IgD-negative memory B cell (primary cell): ENCODE measurements at regions not wholly inside any gene's neighbourhood (a gene's known extent, or its start where the extent isn't known, plus 50 kb on each side); places are given as distances from the start of the nearest gene placed in this dataset.
"Not testable (repeated sequence)": the region's sequence is repeated elsewhere in the genome, so short reads cannot be mapped to it uniquely, and the experiment has no call there.

ENCODE experiments used
- H3K27ac Mint-ChIP-seq, 3 donors: one replicate each; pipeline ENCODE4 v1.8.0; 2020 to 2022; ENCODE audit warnings: mild to moderate bottlenecking in 3 of 3, mixed read lengths in 3 of 3, moderate library complexity in 1 of 3
- H3K27me3 Mint-ChIP-seq: one replicate; pipeline ENCODE4 v1.8.0; 2021; ENCODE audit warnings: mixed read lengths
- H3K36me3 Mint-ChIP-seq: one replicate; pipeline ENCODE4 v1.8.0; 2020; ENCODE audit warnings: mild to moderate bottlenecking, mixed read lengths
- H3K4me1 Mint-ChIP-seq, 3 donors: one replicate each; pipeline ENCODE4 v1.8.0; 2020 to 2022; ENCODE audit warnings: mixed read lengths in 3 of 3, mild to moderate bottlenecking in 1 of 3
- H3K4me3 Mint-ChIP-seq, 4 donors: one replicate each; pipeline ENCODE4 v1.8.0; 2020 to 2022; ENCODE audit warnings: mild to moderate bottlenecking in 4 of 4, mixed read lengths in 4 of 4, moderate library complexity in 3 of 4
- H3K9me3 Mint-ChIP-seq, 3 donors: one replicate each; pipeline ENCODE4 v1.8.0; 2020 to 2021; ENCODE audit warnings: mixed read lengths in 3 of 3, mild to moderate bottlenecking in 1 of 3

GRCh38 chr6:80497696-80498486 is 391.4 kb downstream of the BCKDHB start:
- not testable (repeated sequence) for H3K36me3 Mint-ChIP-seq, H3K27me3 Mint-ChIP-seq, H3K4me3 Mint-ChIP-seq, H3K4me1 Mint-ChIP-seq
- Mint-ChIP-seq H3K9me3 (peaks cover 0 to 11% (median 0%) of the 10 kb centered on the region in 3 donors), H3K27ac (peak overlapping the region in 1 of 3 donors; percentile 57)

- no peaks in the 10 kb centered on the region for H3K4me1 Mint-ChIP-seq
- no peaks in the 10 kb centered on the region for H3K27me3 Mint-ChIP-seq
Measured at GRCh38 chr6:80489911-80490635, 383.6 kb downstream of the BCKDHB start.

GRCh38 chr6:80488190-80488589 is 381.7 kb downstream of the BCKDHB start:
- Mint-ChIP-seq H3K4me1 (no peaks in the 10 kb centered on the region), H3K27me3 (no peaks in the 10 kb centered on the region), H3K9me3 (peaks cover 0 to 6% (median 5%) of the 10 kb centered on the region in 3 donors), H3K36me3 (no peaks in the 10 kb centered on the region), H3K27ac (no peak overlapping the region), H3K4me3 (no peak overlapping the region)

More at GRCh38 chr6:80489911-80490635, 383.6 kb downstream of the BCKDHB start:
- Mint-ChIP-seq H3K9me3 (no peaks in the 10 kb centered on the region), H3K36me3 (no peaks in the 10 kb centered on the region), H3K4me3 (no peak overlapping the region), H3K27ac (no peak overlapping the region)

GRCh38 chr6:80485494-80485893 is 379.0 kb downstream of the BCKDHB start:
- H3K27ac Mint-ChIP-seq, H3K4me1 Mint-ChIP-seq, H3K9me3 Mint-ChIP-seq, H3K36me3 Mint-ChIP-seq, H3K4me3 Mint-ChIP-seq, H3K27me3 Mint-ChIP-seq: not testable (repeated sequence)

- peaks cover 3% of the 10 kb centered on the region for H3K27me3 Mint-ChIP-seq
- no peaks in the 10 kb centered on the region for H3K36me3 Mint-ChIP-seq
- no peaks in the 10 kb centered on the region for H3K4me1 Mint-ChIP-seq
- H3K27ac Mint-ChIP-seq, result no peak overlapping the region
- H3K9me3 Mint-ChIP-seq, result peaks cover 0 to 6% (median 5%) of the 10 kb centered on the region in 3 donors
- H3K4me3 Mint-ChIP-seq, result no peak overlapping the region
Measured at GRCh38 chr6:80482056-80482455, 375.6 kb downstream of the BCKDHB start.

GRCh38 chr6:80480421-80481157 is 374.1 kb downstream of the BCKDHB start:
- H3K4me1 Mint-ChIP-seq, result no peaks in the 10 kb centered on the region
- no peak overlapping the region for H3K4me3 Mint-ChIP-seq
- H3K36me3 Mint-ChIP-seq, result peaks cover 1% of the 10 kb centered on the region
- H3K9me3 Mint-ChIP-seq, result peaks cover 0 to 6% (median 5%) of the 10 kb centered on the region in 3 donors
- no peak overlapping the region for H3K27ac Mint-ChIP-seq
- peaks cover 3% of the 10 kb centered on the region for H3K27me3 Mint-ChIP-seq

- H3K36me3 Mint-ChIP-seq, result peaks cover 1% of the 10 kb centered on the region
- no peak overlapping the region for H3K4me3 Mint-ChIP-seq
- peaks cover 3% of the 10 kb centered on the region for H3K27me3 Mint-ChIP-seq
- H3K4me1 Mint-ChIP-seq, result no peaks in the 10 kb centered on the region
- no peak overlapping the region for H3K27ac Mint-ChIP-seq
- H3K9me3 Mint-ChIP-seq, result no peaks in the 10 kb centered on the region
Measured at GRCh38 chr6:80478030-80478429, 371.6 kb downstream of the BCKDHB start.

- Mint-ChIP-seq H3K9me3 (no peaks in the 10 kb centered on the region), H3K36me3 (peaks cover 1% of the 10 kb centered on the region), H3K27ac (no peak overlapping the region), H3K27me3 (peaks cover 3% of the 10 kb centered on the region), H3K4me1 (no peaks in the 10 kb centered on the region), H3K4me3 (no peak overlapping the region)
Measured at GRCh38 chr6:80477591-80477990, 371.1 kb downstream of the BCKDHB start.

GRCh38 chr6:80472271-80472670 is 365.8 kb downstream of the BCKDHB start:
- peaks cover 1% of the 10 kb centered on the region for H3K36me3 Mint-ChIP-seq
- no peak overlapping the region for H3K27ac Mint-ChIP-seq
- H3K4me3 Mint-ChIP-seq, result no peak overlapping the region
- H3K9me3 Mint-ChIP-seq, result no peaks in the 10 kb centered on the region
- H3K4me1 Mint-ChIP-seq, result no peaks in the 10 kb centered on the region
- no peaks in the 10 kb centered on the region for H3K27me3 Mint-ChIP-seq

- no peaks in the 10 kb centered on the region for H3K36me3 Mint-ChIP-seq
Measured at GRCh38 chr6:80469977-80470376, 363.5 kb downstream of the BCKDHB start.

GRCh38 chr6:80468398-80468797 is 361.9 kb downstream of the BCKDHB start:
- Mint-ChIP-seq H3K9me3 (no peaks in the 10 kb centered on the region), H3K27me3 (no peaks in the 10 kb centered on the region), H3K27ac (no peak overlapping the region), H3K4me3 (no peak overlapping the region), H3K36me3 (peaks cover 2% of the 10 kb centered on the region), H3K4me1 (no peaks in the 10 kb centered on the region)

More at GRCh38 chr6:80469977-80470376, 363.5 kb downstream of the BCKDHB start:
- Mint-ChIP-seq H3K9me3 (no peaks in the 10 kb centered on the region), H3K27ac (no peak overlapping the region), H3K4me3 (no peak overlapping the region), H3K27me3 (no peaks in the 10 kb centered on the region), H3K4me1 (no peaks in the 10 kb centered on the region)

- H3K4me3 Mint-ChIP-seq, result no peak overlapping the region
- H3K4me1 Mint-ChIP-seq, result no peaks in the 10 kb centered on the region
- no peaks in the 10 kb centered on the region for H3K9me3 Mint-ChIP-seq
- peaks cover 2% of the 10 kb centered on the region for H3K36me3 Mint-ChIP-seq
- H3K27ac Mint-ChIP-seq, result no peak overlapping the region
- no peaks in the 10 kb centered on the region for H3K27me3 Mint-ChIP-seq
Measured at GRCh38 chr6:80467408-80467807, 360.9 kb downstream of the BCKDHB start.

GRCh38 chr6:80466981-80467380 is 360.5 kb downstream of the BCKDHB start:
- Mint-ChIP-seq H3K27me3 (no peaks in the 10 kb centered on the region), H3K27ac (no peak overlapping the region), H3K9me3 (no peaks in the 10 kb centered on the region), H3K36me3 (peaks cover 2% of the 10 kb centered on the region), H3K4me3 (no peak overlapping the region), H3K4me1 (no peaks in the 10 kb centered on the region)

GRCh38 chr6:80465513-80465912 is 359.0 kb downstream of the BCKDHB start:
- Mint-ChIP-seq H3K4me3 (no peak overlapping the region), H3K4me1 (no peaks in the 10 kb centered on the region), H3K27me3 (no peaks in the 10 kb centered on the region), H3K27ac (no peak overlapping the region), H3K36me3 (peaks cover 2% of the 10 kb centered on the region), H3K9me3 (no peaks in the 10 kb centered on the region)

- Mint-ChIP-seq H3K4me3 (no peak overlapping the region), H3K27me3 (no peaks in the 10 kb centered on the region), H3K27ac (no peak overlapping the region), H3K4me1 (no peaks in the 10 kb centered on the region), H3K9me3 (no peaks in the 10 kb centered on the region), H3K36me3 (peaks cover 2% of the 10 kb centered on the region)
Measured at GRCh38 chr6:80464901-80465300, 358.4 kb downstream of the BCKDHB start.
